Endodermal cell (in vitro differentiated cells): ENCODE measurements at regions not wholly inside any gene's neighbourhood (a gene's known extent, or its start where the extent isn't known, plus 50 kb on each side); places are given as distances from the start of the nearest gene placed in this dataset.

Experiments used
- DNase-seq: peaks from one replicate; pipeline ENCODE4 v3.0.0-alpha.2; 2017
- H3K27ac ChIP-seq: 2 replicates; pipeline ENCODE4 v1.5.1; 2013; ENCODE audit warnings: mild to moderate bottlenecking, low read depth, low read length, moderate library complexity
- H3K27me3 ChIP-seq: 2 replicates; pipeline ENCODE4 v1.6.1; 2013; ENCODE audit warnings: mild to moderate bottlenecking, low read length, moderate library complexity; ENCODE audit not compliant: insufficient read depth, control insufficient read depth, poor library complexity, severe bottlenecking
- H3K36me3 ChIP-seq: 2 replicates; pipeline ENCODE4 v1.7.0; 2013; ENCODE audit warnings: mild to moderate bottlenecking, low read length, moderate library complexity; ENCODE audit not compliant: control insufficient read depth, insufficient read depth
- H3K4me1 ChIP-seq: one replicate; pipeline ENCODE4 v1.7.0; 2013; ENCODE audit warnings: low read length; ENCODE audit not compliant: control insufficient read depth, insufficient read depth
- H3K4me3 ChIP-seq: 2 replicates; pipeline ENCODE4 v1.5.1; 2013; ENCODE audit warnings: mild to moderate bottlenecking, low read length, moderate library complexity
- H3K9ac ChIP-seq: 2 replicates; pipeline ENCODE4 v1.6.1; 2013; ENCODE audit warnings: mild to moderate bottlenecking, low read length, moderate library complexity; ENCODE audit not compliant: poor library complexity, severe bottlenecking; ENCODE audit errors: extremely low read depth
- H3K9me3 ChIP-seq: 2 replicates; pipeline ENCODE4 v1.6.1; 2013; ENCODE audit warnings: mild to moderate bottlenecking, low read length, moderate library complexity; ENCODE audit not compliant: control insufficient read depth
- H3K27ac Mint-ChIP-seq: 2 replicates; pipeline ENCODE4 v1.8.0; 2020; ENCODE audit warnings: mixed read lengths
- H3K27me3 Mint-ChIP-seq: 2 replicates; pipeline ENCODE4 v1.8.0; 2021; ENCODE audit warnings: mild to moderate bottlenecking, mixed read lengths; ENCODE audit not compliant: insufficient read depth
- H3K36me3 Mint-ChIP-seq: 2 replicates; pipeline ENCODE4 v1.8.0; 2020; ENCODE audit warnings: low read depth, mixed read lengths
- H3K4me1 Mint-ChIP-seq: 2 replicates; pipeline ENCODE4 v1.8.0; 2020; ENCODE audit warnings: mixed read lengths
- H3K4me3 Mint-ChIP-seq: 2 replicates; pipeline ENCODE4 v1.8.0; 2020; ENCODE audit warnings: mild to moderate bottlenecking, moderate library complexity, mixed read lengths
- H3K9me3 Mint-ChIP-seq: 2 replicates; pipeline ENCODE4 v1.8.0; 2020; ENCODE audit warnings: mild to moderate bottlenecking, mixed read lengths
- CTCF ChIP-seq: fragments of 200-600 bp; sonication (generic); conservative IDR thresholded peaks from 2 replicates; pipeline ENCODE4 v1.5.0; 2021; ENCODE audit warnings: antibody characterized with exemption, mild to moderate bottlenecking
- WGBS, 2 experiments: methylation state at CpG; one replicate each; pipeline versions ENCODE4 v1.1.5 to v1.1.7; 2013; ENCODE audit warnings: missing lambda C conversion rate in 2 of 2, mixed read lengths in 1 of 2; ENCODE audit not compliant: insufficient coverage in 1 of 2, insufficient read length in 1 of 2; 5-methylcytosine and 5-hydroxymethylcytosine counted together

- Mint-ChIP-seq H3K4me3 (no peak overlapping the region), H3K4me1 (no peaks in the 10 kb centered on the region), H3K27ac (no peak overlapping the region), H3K36me3 (no peaks in the 10 kb centered on the region), H3K27me3 (no peaks in the 10 kb centered on the region), H3K9me3 (peaks cover 5% of the 10 kb centered on the region)
- DNase-seq = no peak
- no peak overlapping the region for H3K9ac ChIP-seq
- no peaks in the 10 kb centered on the region for H3K27me3 ChIP-seq
- H3K9me3 ChIP-seq = peaks cover 15% of the 10 kb centered on the region
- 92% methylated on average over 1 of the region's 1 CpG; no CpG with 5 or more reads in 1 of the 2 experiments for WGBS, 2 experiments
- no peak for TF ChIP-seq CTCF
- no peak overlapping the region for H3K27ac ChIP-seq
- no peaks in the 10 kb centered on the region for H3K4me1 ChIP-seq
- H3K4me3 ChIP-seq = no peak overlapping the region
- H3K36me3 ChIP-seq = no peaks in the 10 kb centered on the region
Observed at GRCh38 chr14:62301080-62301479, 538.9 kb downstream of the SNAPC1 start.

DNA sequence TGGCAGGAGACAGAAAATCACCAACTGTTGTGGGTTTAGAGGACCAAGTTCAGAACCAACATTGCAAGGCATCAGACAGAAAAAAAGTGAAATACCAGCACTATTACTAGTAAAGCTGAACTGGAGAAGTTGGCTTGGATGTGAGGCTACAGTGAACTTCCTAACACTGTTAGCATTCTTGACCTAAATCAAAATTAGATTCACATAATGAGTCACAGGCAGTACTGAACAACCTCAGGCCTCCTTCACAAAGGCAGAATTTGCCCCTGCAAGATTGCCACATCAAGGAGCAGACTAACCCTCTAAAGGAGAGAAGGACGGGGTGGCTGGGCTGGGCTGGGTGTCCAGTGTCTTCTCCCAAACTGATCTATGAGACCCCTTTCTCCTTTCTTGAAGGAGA lies 539.7 kb downstream of the SNAPC1 start:
- Mint-ChIP-seq H3K27me3 (no peaks in the 10 kb centered on the region), H3K9me3 (peaks cover 5% of the 10 kb centered on the region), H3K4me1 (no peaks in the 10 kb centered on the region), H3K27ac (no peak overlapping the region), H3K4me3 (no peak overlapping the region), H3K36me3 (no peaks in the 10 kb centered on the region)
- Histone ChIP-seq H3K9me3 (peaks cover 15% of the 10 kb centered on the region), H3K36me3 (no peaks in the 10 kb centered on the region), H3K4me1 (no peaks in the 10 kb centered on the region), H3K27ac (no peak overlapping the region), H3K27me3 (no peaks in the 10 kb centered on the region), H3K4me3 (no peak overlapping the region), H3K9ac (no peak overlapping the region)
- no peak for DNase-seq
- TF ChIP-seq CTCF = no peak
- 92% methylated on average over 1 of the region's 1 CpG; no CpG with 5 or more reads in 1 of the 2 experiments for WGBS, 2 experiments

DNA sequence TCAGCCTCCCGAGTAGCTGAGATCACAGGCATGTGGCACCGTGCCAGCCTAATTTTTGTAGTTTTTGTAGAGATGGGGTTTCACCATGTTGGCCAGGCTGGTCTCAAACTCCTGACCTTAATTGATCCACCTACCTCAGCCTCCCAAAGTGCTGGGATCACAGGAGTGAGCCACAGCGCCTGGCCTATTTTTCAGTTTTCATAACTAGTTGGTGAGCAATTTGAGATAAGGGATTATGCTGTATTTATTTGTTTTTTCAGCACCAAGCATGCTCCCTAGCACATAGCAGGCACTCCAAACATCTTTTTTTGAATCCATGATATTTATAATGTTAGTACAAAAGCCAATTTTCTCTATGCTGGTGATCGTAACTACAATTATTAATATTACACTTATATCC lies 541.2 kb downstream of the SNAPC1 start:
- Histone ChIP-seq H3K27ac (no peak overlapping the region), H3K4me3 (no peak overlapping the region), H3K9ac (no peak overlapping the region), H3K9me3 (peaks cover 15% of the 10 kb centered on the region), H3K4me1 (no peaks in the 10 kb centered on the region), H3K36me3 (no peaks in the 10 kb centered on the region), H3K27me3 (no peaks in the 10 kb centered on the region)
- 79 to 94% methylated on average over 3 of the region's 4 CpGs for WGBS, 2 experiments
- H3K27ac Mint-ChIP-seq = no peak overlapping the region
- no peaks in the 10 kb centered on the region for H3K27me3 Mint-ChIP-seq
- H3K9me3 Mint-ChIP-seq = peaks cover 5% of the 10 kb centered on the region
- no peak overlapping the region for H3K4me3 Mint-ChIP-seq
- H3K36me3 Mint-ChIP-seq = no peaks in the 10 kb centered on the region
- H3K4me1 Mint-ChIP-seq = peaks cover 5% of the 10 kb centered on the region
- TF ChIP-seq CTCF = no peak
- no peak for DNase-seq
